HepG2 (cell line): ENCODE measurements at regions not wholly inside any gene's neighbourhood (a gene's known extent, or its start where the extent isn't known, plus 50 kb on each side); places are given as distances from the start of the nearest gene placed in this dataset.

Experiments used
- ATAC-seq: fragments of 200-7000 bp; cut with Tn5 transposase; 3 replicates; pipeline ENCODE4 v1.9.1; 2020; ENCODE audit warnings: mild to moderate bottlenecking, moderate library complexity
- BruUV-seq: library from RNA; stranded (reverse); fragments of 400-500 nt; replicated peaks from 2 replicates; lab custom pipeline; 2021; lab: Mats Ljungman, UMichigan
- CTCF ChIA-PET: fragments of 300-600 bp; formaldehyde crosslinking; extraction: SDS; loops from one replicate; lab custom pipeline; 2021; ENCODE audit warnings: low total read pairs, inconsistent platforms, low intra/inter-chr PET ratio; lab: Yijun Ruan, JAX
- POLR2A ChIA-PET: fragments of 350-600 bp; sonication (Branson Sonifier 250); formaldehyde crosslinking; loops from one replicate; lab custom pipeline; 2020; ENCODE audit warnings: antibody characterized with exemption, inconsistent platforms; lab: Yijun Ruan, JAX
- DNase-seq: peaks from one replicate; pipeline ENCODE4 v3.0.0-alpha.2; 2015; ENCODE audit warnings: low spot score
- FAIRE-seq: peaks from 3 replicates; lab custom pipeline; 2011; peaks lifted over from hg19 to GRCh38; lab: Jason Lieb, UNC
- H2AFZ ChIP-seq: one replicate; pipeline ENCODE4 v1.6.1; 2011; ENCODE audit warnings: low read length, inconsistent platforms
- H3K27ac ChIP-seq: fragments of 300-600 bp; 3 replicates; pipeline ENCODE4 v1.8.0; 2011; ENCODE audit warnings: mixed run types, mild to moderate bottlenecking, mixed read lengths, low read length, inconsistent platforms; ENCODE audit not compliant: insufficient read depth; ENCODE audit errors: extremely low read length
- H3K27me3 ChIP-seq, 2 experiments: fragments of 200-600 bp in 1 of 2; 2 replicates in 1 of 2; 3 replicates in 1 of 2; pipeline versions ENCODE4 v1.6.0 to v1.8.0; 2011; ENCODE audit warnings: low read length in 2 of 2, mild to moderate bottlenecking in 2 of 2, moderate library complexity in 2 of 2, inconsistent platforms in 1 of 2; ENCODE audit not compliant: insufficient read depth in 2 of 2, control insufficient read depth in 1 of 2
- H3K36me3 ChIP-seq, 2 experiments: fragments of 200-600 bp in 1 of 2; replicated peaks in 1 of 2; 2 replicates in 1 of 2; 3 replicates in 1 of 2; pipeline versions ENCODE4 v1.5.1 to v1.8.0; 2011; ENCODE audit warnings: low read length in 2 of 2, inconsistent platforms in 1 of 2; ENCODE audit not compliant: insufficient read depth in 2 of 2, control insufficient read depth in 1 of 2
- H3K4me1 ChIP-seq: 2 replicates; pipeline ENCODE4 v1.5.1; 2012; ENCODE audit warnings: low read length, inconsistent platforms; ENCODE audit not compliant: insufficient read depth
- H3K4me2 ChIP-seq: 2 replicates; pipeline ENCODE4 v1.6.0; 2011; ENCODE audit warnings: low read depth, low read length, inconsistent platforms
- H3K4me3 ChIP-seq, 3 experiments: fragments of 200-600 bp in 1 of 3; sonication (generic), shearing (Covaris generic) in 1 of 3; replicated peaks in 1 of 3; 2 replicates each; pipeline ENCODE4 v1.5.1; 2011 to 2016; ENCODE audit warnings: low read length in 3 of 3, inconsistent platforms in 2 of 3, low read depth in 2 of 3, mild to moderate bottlenecking in 2 of 3, control low read depth in 1 of 3, mixed read lengths in 1 of 3; ENCODE audit not compliant: insufficient read depth in 1 of 3
- H3K79me2 ChIP-seq: one replicate; pipeline ENCODE4 v1.6.1; 2011; ENCODE audit warnings: low read length, inconsistent platforms; ENCODE audit not compliant: insufficient read depth
- H3K9ac ChIP-seq: 2 replicates; pipeline ENCODE4 v1.6.0; 2011; ENCODE audit warnings: mild to moderate bottlenecking, low read depth, low read length, inconsistent platforms; ENCODE audit not compliant: insufficient read depth
- H3K9me3 ChIP-seq: 2 replicates; pipeline ENCODE4 v1.5.1; 2012; ENCODE audit warnings: mild to moderate bottlenecking, low read length
- H4K20me1 ChIP-seq: 2 replicates; pipeline ENCODE4 v1.6.0; 2011; ENCODE audit warnings: inconsistent platforms, mild to moderate bottlenecking, low read length, moderate library complexity; ENCODE audit not compliant: insufficient read depth
- BATF2 ChIP-seq: sonication (generic); formaldehyde crosslinking; IDR thresholded peaks from 2 replicates; pipeline ENCODE4 v1.8.0; 2022; ENCODE audit warnings: mild to moderate bottlenecking, missing genetic modification reagents, moderate library complexity
- E2F5 ChIP-seq: sonication (generic); formaldehyde crosslinking; conservative IDR thresholded peaks from 2 replicates; pipeline ENCODE4 v1.4.0; 2020; ENCODE audit warnings: missing genetic modification reagents
- NKX3-1 ChIP-seq: sonication (generic); formaldehyde crosslinking; IDR thresholded peaks from 2 replicates; pipeline ENCODE4 v1.5.0; 2020; ENCODE audit warnings: missing genetic modification reagents
- SMC3 ChIP-seq: IDR thresholded peaks from 2 replicates; pipeline ENCODE4 v1.6.1; 2011; ENCODE audit warnings: low read length, improper control_type of control experiment
- SP4 ChIP-seq: sonication (generic); formaldehyde crosslinking; IDR thresholded peaks from 2 replicates; pipeline ENCODE4 v1.8.1; 2023; ENCODE audit warnings: mild to moderate bottlenecking, missing genetic modification reagents
- TFDP2 ChIP-seq: sonication (generic); formaldehyde crosslinking; IDR thresholded peaks from 2 replicates; pipeline ENCODE4 v1.4.0; 2020; ENCODE audit warnings: missing genetic modification reagents
- ZBTB39 ChIP-seq: sonication (generic); formaldehyde crosslinking; IDR thresholded peaks from 2 replicates; pipeline ENCODE4 v1.5.0; 2020; ENCODE audit warnings: missing genetic modification reagents
- ZNF281 ChIP-seq: sonication (generic); formaldehyde crosslinking; IDR thresholded peaks from 2 replicates; pipeline ENCODE4 v1.4.0; 2020; ENCODE audit warnings: missing genetic modification reagents, borderline replicate concordance
- ZNF331 ChIP-seq: sonication (generic); formaldehyde crosslinking; IDR thresholded peaks from 2 replicates; pipeline ENCODE4 v1.4.0; 2020; ENCODE audit warnings: missing genetic modification reagents
- ZNF891 ChIP-seq: sonication (generic); formaldehyde crosslinking; IDR thresholded peaks from 2 replicates; pipeline ENCODE4 v1.5.0; 2020; ENCODE audit warnings: mild to moderate bottlenecking, missing genetic modification reagents
- WGBS: methylation state at CpG from one replicate; pipeline ENCODE4 v1.1.6; 2017; ENCODE audit warnings: low lambda C conversion rate; 5-methylcytosine and 5-hydroxymethylcytosine counted together
- in situ Hi-C: cut with HindIII; loops from 2 replicates; pipeline ENCODE4 v1.10.0; 2017; ENCODE audit warnings: low pct_unique_long_range_greater_than_20kb; ENCODE audit not compliant: extremely low pct_ligation_motif_present
- intact Hi-C: fragments of 100-400 bp; cut with micrococcal nuclease; formaldehyde crosslinking; loops from one replicate; pipeline ENCODE4 v1.10.0; 2022; ENCODE audit not compliant: unreplicated experiment
- TF ChIP-seq, protein P1 (sequence below): IDR thresholded peaks from 2 replicates; pipeline ENCODE4 v1.6.1; 2012; ENCODE audit warnings: inconsistent platforms
- TF ChIP-seq, protein P2 (sequence below): sonication (generic); formaldehyde crosslinking; IDR thresholded peaks from 2 replicates; pipeline ENCODE4 v1.5.0; 2020; ENCODE audit warnings: mild to moderate bottlenecking, missing genetic modification reagents

DNA sequence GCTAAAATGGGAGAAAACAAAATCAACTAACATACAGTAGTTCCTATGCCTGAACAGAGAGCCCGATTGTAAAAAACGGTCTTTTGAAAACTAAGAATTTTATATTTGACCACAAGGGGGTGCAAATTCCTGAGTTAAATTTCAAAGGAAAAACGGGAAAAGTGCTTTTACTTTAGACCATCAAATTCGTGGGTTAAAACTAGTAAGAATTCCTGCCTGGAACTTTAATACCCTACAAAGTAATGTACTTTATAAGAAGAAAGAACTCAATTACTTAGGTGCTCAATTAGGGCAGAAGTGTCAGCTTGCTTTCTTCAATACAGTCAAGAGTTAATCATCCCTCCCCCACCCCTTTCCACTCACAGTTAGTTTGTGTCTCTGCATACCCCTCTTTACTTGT lies 69.8 kb downstream of the KCNRG start:
- intact Hi-C loops, result loop anchor here (1.0 to 10.0 kb wide), 6 partner anchors 82 to 716 kb away; no protein-coding TSS in a partner anchor
- in situ Hi-C loops, result loop anchor here (10.0 kb wide), 1 partner anchor 720 kb away; no protein-coding TSS in a partner anchor
- TF ChIP-seq SP4 (CRISPR knock-in tag) (no peak), NKX3-1 (CRISPR knock-in tag) (no peak), BATF2 (CRISPR knock-in tag) (no peak), ZNF891 (CRISPR knock-in tag) (no peak), E2F5 (CRISPR knock-in tag) (no peak), TFDP2 (no peak), ZNF331 (no peak), ZNF281 (peak; percentile 31; the same call in 1 of the 2 replicates), ZBTB39 (no peak), SMC3 (peak; percentile 48)
- TF ChIP-seq, protein P1, sequence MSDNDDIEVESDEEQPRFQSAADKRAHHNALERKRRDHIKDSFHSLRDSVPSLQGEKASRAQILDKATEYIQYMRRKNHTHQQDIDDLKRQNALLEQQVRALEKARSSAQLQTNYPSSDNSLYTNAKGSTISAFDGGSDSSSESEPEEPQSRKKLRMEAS, result no peak
- TF ChIP-seq, protein P2, sequence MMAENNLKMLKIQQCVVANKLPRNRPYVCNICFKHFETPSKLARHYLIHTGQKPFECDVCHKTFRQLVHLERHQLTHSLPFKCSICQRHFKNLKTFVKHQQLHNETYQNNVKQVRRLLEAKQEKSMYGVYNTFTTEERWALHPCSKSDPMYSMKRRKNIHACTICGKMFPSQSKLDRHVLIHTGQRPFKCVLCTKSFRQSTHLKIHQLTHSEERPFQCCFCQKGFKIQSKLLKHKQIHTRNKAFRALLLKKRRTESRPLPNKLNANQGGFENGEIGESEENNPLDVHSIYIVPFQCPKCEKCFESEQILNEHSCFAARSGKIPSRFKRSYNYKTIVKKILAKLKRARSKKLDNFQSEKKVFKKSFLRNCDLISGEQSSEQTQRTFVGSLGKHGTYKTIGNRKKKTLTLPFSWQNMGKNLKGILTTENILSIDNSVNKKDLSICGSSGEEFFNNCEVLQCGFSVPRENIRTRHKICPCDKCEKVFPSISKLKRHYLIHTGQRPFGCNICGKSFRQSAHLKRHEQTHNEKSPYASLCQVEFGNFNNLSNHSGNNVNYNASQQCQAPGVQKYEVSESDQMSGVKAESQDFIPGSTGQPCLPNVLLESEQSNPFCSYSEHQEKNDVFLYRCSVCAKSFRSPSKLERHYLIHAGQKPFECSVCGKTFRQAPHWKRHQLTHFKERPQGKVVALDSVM (CRISPR knock-in tag), result no peak

More for the DNA sequence above, 69.8 kb downstream of the KCNRG start:
- ATAC-seq (no peak), FAIRE-seq (no peak), DNase-seq (peak; percentile 20)
- Histone ChIP-seq H3K27me3 (no peaks in the 10 kb centered on the region; a peak in 1 of 5 replicates), H4K20me1 (no peaks in the 10 kb centered on the region; the same call in 1 of the 2 replicates), H3K9me3 (no peaks in the 10 kb centered on the region), H3K4me2 (peak overlapping the region; percentile 97), H3K79me2 (peaks cover 86% of the 10 kb centered on the region), H2AFZ (no peak overlapping the region), H3K4me3 (peak overlapping the region; percentile 8 to 33 (median 10); a peak in 2 of 6 replicates), H3K36me3 (no peaks in the 10 kb centered on the region), H3K9ac (no peak overlapping the region; the same call in 1 of the 2 replicates), H3K4me1 (peaks cover 36% of the 10 kb centered on the region), H3K27ac (no peak overlapping the region)
- no TSS peak for BruUV-seq
- CTCF ChIA-PET, result interaction anchor here (0.7 kb wide), 2 partner anchors 428 to 447 kb away, joined by 3 read pairs; no protein-coding TSS in a partner anchor
- WGBS, result 3% methylated on average over 4 of the region's 4 CpGs
- POLR2A ChIA-PET, result interaction anchor here (1.0 to 1.6 kb wide), 2 partner anchors 14 to 38 kb away, joined by 3 read pairs; no protein-coding TSS in a partner anchor
